ENCODE measurements at regions not wholly inside any gene's neighbourhood (a gene's known extent, or its start where the extent isn't known, plus 50 kb on each side); places are given as distances from the start of the nearest gene placed in this dataset.

DNA sequence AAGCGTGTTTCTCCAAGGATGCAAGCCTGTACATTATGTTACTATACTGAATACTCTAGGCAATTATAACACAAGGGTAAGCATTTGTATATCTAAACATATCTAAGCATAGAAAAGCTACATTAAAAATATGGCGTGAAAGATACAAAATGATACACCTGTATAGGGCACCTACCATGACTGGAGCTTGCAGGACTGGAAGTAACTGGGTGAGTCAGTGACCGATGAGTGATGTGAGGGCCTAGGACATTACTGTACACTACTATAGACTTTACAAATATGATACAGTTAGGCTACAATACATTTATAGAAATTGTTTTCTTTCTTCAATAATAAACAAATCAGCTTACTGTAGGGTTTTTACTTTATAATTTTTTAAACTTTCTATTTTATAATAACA, 1127.2 kb upstream of the LRRN3 start:
- DNase-seq: no peak

DNA sequence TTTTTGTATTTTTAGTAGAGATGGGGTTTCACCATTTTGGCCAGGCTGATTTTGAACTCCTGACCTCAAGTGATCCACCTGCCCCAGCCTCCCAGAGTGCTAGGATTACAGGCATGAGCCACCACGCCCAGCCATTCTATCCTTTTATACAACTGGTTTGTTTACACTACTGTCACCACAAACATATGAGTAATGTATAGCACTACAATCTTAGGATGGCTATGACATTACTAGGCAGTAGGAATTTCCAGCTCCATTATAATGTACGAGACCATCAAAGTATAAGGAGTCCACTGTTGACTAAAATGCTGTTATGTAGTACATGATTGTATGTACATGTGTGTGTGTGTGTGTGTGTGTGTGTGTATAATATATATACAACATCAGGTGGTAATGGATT, 1126.1 kb upstream of the LRRN3 start:
- no peak for DNase-seq

DNA sequence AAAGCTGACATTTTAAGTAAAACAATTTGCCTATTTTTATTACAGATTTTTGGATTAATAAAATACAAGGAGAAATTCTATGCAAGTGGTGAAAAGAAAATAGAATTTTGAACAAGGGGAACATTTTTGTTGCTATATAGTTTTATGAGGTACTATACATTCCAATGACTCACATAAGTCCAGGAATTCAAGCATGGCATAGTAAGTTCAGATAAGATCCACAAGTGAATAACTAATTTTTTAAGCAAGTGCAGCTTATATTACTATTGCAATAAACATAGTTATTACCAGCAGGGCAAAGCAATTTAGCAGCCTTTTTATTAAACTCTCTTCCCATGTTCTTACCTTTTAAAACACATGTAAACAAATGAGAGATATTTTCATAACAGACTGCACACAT, 1123.5 kb upstream of the LRRN3 start:
- no peak for DNase-seq

DNA sequence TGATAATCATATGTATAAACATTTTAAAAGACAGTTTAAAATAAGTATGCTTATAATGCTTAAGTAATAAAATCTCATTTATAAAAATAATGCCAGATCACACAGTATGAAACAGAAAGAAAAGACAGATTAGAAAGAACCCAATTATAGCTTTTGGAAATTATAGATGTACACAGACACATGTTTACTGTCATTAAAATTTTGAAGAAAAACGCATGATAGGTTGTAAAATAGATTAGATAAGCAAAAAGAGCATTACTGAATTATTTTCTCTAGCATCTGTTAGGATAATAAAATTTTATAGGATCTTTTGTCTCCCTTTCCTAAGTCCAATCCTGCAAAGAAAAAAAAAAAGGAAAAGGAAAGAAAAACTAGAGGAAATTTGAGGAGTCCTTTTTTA, 1107.3 kb upstream of the LRRN3 start:
- no peak for DNase-seq

DNA sequence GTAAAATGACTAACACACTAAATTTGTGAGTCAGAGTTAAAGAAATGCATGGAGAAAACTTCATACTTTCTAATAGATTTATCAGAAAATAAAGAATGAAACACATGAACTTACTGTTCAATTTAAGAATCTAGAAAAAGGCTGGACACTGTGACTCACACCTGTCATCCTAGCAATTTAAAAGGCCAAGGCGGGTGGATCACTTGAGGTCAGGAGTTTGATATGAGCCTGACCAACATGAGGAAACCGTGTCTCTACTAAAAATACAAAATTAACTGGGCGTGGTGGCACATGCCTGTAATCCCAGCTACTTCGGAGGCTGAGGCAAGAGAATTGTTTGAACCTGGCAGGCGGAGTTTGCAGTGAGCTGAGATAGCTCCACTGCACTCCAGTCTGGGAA, 1106.2 kb upstream of the LRRN3 start:
- DNase-seq: no peak

DNA sequence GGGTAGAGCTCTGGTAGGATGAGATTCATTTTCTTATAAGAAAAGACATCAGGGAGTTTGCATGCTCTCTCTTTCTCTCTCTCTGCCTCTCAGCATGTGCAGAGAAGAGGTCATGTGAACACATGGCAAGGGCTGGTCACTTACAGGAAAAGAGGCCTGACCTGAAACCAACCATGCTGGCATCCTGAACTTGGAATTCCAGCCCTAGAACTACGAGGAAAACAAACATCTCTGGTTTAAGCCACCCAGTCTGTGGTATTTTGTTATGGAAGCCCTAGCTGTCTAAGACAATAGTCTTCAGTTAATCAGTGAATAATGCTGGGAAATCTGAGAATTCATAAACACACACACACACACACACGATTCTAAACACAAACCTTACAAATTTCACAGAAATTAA, 1104.2 kb upstream of the LRRN3 start:
- DNase-seq: no peak

DNA sequence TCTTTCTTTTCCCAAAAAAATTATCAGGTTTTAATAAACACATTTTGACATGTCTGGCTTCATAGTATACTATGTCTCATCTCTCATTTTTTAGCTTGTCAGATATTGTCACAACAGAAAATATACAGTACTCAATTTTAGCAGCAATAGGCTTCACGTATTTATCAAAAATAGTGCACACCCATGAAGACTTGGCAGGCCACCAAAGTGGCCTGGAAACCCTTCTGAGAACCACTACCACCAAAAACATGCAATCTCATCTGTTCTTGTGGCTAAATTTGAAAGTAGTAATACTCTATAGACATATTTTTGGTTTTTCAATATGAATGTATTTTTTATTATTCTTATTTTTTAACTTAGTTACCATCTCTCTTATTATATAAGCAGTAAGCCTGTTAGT, 1094.5 kb upstream of the LRRN3 start:
- no peak for DNase-seq

DNA sequence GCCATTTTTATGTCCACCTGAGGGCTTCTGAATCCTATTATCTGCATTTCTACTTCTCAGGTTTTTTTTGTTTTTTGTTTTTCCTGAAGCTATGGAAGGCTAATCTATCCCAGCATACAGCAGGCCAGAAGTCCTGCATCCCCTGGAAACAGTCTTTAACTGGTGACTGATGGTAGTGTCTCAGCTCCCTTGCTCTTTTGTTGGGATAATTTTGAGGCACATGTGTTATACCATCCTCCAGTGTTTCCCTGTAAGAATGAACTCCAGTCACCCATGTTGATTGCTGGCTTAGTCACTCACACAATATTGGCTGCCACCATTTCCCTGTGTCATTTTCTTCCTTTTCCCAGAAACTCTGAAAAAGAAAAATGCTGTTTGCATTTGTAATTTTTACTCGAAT, 1094.0 kb upstream of the LRRN3 start:
- no peak for DNase-seq

DNA sequence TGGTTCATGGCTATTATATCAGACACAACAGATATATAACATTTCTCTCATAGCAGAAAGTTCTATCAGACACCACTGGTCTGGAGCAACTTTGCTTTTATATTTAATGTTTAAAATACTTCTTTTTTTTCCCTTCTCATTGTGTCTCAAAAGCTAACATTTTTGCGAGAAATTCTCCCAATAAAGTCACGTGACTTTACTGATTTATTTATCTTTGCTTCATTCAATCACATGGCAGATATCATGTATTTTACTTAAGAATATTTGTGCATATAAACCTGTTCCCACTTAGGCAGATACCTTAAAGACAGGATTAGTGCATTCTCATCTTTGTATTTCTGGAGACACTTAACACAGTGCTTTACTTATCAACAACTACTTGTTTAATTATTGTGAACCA, 1093.1 kb upstream of the LRRN3 start:
- no peak for DNase-seq

DNA sequence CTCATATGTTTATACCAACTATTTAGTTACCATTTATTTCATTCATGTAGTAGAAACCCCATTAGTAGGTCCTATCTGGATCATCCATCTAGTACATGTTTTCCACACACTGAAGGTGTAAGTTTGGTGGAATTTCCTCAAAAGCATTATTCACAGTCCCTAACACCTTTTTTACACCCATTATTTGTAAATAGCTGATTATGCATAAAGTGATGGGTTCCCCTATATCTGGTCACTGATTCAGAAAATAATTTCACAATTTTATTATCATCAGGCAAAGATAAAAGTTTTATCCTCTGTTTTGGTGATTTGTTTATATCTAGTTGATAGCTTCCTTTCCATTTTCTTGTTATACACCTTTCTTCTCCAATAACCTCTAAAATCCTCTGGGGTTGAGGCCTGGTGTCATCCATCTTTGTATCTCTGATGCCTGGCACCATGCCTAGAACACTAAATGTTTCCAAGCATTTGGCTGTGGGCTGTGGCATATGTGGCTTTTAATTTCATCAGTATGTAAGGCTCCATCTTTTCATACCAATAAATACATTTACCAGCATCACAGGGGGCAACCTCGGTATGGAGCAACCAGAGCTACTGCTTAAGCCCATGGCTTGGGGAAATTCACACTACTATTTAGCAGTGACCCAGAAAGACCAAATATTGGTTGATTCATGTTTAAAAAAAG, 1089.5 kb upstream of the LRRN3 start:
- DNase-seq: no peak

DNA sequence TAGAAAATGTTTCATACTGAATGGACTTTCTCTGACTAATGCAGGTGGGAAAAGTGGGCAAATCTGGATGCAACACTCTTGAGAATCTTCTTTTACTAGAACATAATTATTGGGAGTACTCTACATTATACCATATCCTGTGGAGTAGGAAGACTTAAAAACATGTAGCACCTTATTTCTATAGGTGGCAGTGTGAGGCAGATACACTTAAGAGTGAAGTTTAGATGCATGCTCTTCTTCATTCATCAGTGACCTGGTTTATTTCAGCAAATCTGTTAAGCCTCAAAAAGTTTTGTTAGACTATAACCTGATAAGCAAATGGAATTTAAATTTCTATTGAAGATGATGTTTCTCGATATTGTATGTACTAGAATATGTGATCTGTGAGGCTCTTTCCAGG, 1087.1 kb upstream of the LRRN3 start:
- no peak for DNase-seq

DNA sequence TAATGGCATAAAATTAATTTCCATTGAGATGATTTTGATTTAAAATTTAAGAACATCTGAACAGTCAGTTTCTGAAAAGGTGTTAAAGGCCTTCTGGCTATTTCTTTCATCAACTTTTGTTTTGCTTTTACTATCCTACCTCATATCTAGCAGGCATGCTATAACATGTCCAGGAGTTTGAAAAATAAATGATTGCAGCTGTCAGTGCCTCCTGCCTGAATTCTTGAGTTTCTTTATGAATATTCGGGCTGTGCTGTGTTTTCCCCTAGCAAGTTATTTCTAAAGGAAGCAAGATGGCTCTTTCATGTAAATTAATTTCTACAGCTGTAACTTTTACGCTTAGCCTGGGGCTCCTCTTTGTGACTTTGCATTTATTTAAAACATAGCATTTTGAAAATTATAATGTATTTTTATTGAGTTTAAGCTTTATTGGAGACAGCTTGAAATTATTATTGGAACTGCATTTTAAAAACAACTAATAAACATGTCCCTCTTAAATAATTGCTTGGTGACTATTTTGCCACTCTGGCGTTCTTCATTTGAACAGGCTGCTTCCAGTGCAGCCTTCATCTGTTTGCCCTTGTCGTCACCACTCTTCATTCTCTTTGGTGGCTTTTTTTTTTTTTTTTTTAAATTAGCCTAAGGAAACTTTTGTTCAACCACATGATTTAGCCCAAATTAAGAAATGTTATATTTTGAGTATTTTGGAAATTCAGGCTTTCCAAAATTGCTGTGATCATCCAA, 1083.4 kb upstream of the LRRN3 start:
- DNase-seq: no peak

DNA sequence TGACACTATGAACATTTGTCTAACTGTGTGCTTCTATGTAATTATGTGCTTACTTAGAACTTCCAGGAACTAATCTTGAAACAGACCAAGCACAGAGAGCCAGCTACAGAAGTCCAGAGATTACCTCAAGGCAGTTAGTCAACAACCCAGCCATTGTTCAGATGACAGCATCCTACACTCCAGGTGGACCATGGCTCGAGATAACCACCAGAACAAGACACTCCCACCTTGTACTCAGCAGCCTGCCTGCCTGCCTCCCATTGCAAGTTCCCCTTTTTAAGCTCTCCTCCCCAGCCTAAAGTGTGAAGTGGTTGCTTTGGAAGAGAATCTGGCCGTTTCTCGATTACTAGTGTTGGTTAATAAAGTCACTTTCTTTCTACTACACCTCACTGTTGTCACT, 1080.6 kb upstream of the LRRN3 start:
- no peak for DNase-seq

DNA sequence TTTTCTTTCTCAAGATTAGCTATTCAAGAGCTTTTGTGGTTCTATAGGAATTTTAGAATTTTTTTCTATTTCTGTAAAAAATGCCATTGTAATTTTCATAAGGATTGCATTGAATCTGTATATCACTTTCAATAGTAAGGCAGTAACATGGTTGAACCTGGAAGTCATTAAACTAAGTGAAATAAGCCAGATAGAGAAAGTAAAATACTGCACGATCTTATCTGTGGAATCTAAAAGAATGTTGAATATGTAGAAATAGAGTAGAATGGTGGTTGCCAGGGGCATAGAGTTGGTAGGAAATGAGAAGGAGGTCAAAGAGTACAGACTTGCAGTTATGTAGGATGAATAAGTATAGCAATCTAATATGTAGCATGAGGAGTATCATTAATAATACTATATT, 1073.5 kb upstream of the LRRN3 start:
- no peak for DNase-seq

DNA sequence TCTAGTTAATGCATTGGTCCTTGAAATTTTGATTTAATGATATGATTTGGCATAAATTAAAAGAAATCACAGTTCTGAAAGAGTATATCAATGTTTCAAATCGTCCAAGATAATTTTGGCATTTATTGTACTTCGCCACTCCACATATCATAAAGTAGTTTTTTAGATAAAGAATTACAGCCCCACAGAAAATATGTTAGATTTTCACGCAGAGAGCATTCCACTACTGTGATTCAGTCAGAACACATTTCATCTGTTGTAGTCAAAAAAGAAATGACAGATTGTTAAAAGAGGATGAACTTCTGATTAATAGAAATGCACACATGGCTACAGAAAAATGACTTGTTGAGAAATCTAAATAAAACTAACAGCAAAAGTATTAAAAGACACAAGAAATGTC, 1063.5 kb upstream of the LRRN3 start:
- DNase-seq: no peak

DNA sequence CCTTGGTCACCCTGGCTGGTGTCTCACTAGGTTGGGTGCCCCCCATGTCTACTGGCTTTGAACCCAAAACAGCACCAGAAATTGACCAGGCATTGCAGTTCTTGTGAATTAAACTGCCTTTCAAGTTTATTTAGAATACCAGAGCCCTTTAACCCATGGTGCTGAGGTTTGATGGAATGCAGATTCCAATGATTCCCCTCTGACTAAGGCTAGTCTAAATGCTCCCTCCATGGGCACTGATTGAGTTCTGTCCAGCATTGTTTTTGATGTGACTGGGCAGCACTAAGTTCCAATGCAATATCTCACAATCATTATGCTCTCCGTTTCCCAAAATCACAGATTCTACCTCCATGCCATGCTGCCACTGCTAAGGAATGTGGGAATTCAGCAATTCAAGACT, 1047.4 kb upstream of the LRRN3 start:
- DNase-seq: no peak

DNA sequence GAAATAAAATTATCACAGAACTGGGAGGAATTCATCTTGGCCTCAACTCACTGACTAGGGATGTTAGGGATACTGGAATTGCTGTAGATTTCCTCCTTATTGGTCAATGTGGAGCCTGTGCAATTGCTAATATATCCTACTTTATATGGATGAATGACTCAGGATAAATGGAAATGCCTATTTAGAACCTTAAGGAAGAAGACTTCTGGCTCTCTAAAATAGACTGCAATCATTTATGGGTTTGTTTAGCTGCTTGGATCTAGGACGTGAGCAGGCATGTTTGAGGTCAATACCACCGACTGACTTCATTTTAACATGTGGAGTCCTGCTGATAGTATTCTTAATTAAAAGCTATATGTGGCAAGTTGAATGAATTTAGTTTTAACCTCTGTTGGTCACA, 1040.1 kb upstream of the LRRN3 start:
- DNase-seq: no peak

DNA sequence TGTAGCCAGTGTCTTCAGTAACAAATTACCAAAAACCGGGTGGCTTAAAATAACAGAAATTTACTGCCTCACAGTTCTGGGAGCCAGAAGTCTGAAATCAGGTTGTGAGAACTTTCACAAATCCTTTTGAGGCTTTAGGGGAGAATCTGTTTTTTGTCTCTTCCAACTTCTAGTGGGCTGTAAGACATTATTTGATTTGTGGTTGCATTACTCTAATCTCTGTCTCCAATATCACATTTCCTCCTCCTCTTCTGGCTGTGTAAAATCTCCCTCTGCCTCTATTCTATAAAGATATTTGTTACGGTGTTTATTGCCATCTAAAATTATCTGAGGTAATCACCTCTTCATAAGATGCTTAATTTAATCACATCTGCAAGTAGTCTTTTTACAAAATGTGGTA, 1039.6 kb upstream of the LRRN3 start:
- DNase-seq: no peak

DNA sequence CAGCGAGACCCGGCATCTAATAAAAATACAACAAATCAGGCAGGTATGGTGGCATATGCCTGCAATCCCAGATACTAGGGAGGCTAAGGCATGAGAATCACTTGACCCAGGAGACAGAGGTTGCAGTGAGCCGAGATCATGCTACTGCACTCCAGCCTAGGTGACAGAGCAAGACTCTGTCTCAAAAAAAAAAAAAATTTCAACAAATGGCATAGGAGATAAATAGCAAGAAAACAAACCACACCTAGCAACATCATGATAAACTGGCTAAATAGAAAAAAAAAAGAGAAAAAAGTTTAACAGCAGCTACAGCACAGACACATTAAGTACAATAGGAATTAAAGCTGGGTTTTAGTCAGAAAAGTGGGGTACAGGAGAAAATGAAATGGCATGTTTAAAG, 1034.6 kb upstream of the LRRN3 start:
- no peak for DNase-seq

DNA sequence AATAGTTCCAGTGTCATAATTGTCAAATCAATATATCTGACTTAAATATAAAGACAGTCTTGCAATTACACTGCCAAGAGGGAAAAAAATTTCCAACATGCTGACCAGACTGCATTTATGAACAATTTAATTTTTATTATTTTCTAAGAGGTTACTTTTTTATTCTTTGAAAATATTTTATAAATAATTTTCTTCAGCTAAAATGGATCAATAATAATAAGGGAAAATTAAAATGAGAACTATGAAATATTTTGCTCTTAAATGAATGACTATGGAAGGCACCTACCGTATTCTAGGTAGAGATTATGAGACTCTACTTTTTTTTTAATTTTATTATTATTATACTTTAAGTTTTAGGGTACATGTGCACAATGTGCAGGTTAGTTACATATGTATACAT, 1032.5 kb upstream of the LRRN3 start:
- no peak for DNase-seq

DNA sequence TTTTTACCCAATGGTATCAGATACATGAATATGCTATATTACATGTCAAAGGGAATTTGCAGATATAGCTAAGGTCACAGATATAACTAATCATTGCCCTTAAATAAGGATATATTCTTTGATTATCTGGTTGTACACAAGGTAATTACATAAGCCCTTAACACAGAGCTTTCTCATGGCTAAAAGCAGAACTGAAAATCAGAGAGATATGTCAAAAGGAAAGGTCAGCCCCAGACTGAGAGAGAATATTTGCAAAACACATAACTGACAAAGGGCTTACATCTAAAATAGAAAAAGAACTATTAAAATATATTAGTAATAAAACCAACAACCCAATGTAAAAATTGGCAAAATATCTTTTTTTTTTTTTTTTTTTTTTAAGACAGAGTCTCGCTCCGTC, 1029.5 kb upstream of the LRRN3 start:
- DNase-seq: no peak

DNA sequence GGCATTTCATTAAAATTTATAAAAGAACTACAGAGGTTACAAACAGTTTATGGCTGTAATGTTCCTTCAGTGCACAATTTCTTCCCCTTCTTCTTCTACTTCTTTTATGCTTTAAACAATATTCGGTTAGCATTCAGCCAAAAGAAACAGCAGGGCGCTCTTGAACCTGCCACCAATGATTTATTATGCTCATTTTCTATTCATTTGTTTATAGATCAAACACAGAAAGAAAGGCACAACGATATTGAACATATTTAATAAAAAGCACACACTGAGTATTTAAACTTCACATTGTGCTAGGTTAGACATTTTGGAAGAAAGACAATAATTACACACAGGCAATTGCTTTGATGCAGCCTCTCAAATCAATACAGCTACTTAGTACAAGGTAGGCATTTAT, 1025.8 kb upstream of the LRRN3 start:
- no peak for DNase-seq

DNA sequence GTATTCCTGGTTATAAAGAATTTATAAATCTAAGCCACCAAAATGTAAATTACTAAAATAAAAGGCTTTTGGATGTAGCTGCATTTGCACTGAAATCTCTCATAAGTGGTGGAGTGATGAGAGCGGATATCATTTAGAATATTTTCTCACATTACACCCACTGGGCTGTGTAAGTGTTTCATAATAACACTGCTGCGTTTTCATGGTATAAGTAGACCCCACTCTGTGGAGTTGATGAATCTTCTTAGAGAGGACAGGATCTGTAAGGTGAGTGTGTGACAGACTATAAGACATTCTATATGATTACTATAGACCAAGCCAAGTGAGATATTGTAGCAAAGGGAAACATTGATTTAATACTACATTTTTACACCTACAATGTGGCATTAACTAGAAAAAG, 1024.1 kb upstream of the LRRN3 start:
- no peak for DNase-seq

DNA sequence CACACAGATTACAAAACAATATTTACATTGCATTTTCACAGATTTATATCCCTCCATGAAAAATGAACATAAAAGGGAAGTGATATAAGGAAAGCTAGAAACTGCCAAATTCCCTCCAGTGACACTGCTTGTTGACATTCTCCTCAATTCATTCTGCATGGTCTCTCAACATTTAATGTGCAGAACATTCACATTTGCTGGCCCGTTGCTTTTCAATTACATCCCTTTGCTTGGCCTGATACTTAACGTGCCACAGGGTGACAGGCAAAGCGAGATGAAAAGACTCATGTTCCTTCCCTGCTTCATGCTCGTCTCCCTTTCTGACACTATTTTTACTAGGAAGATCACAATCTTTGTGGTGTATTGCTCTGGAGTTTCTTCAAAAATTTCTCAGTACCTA, 1019.7 kb upstream of the LRRN3 start:
- no peak for DNase-seq

DNA sequence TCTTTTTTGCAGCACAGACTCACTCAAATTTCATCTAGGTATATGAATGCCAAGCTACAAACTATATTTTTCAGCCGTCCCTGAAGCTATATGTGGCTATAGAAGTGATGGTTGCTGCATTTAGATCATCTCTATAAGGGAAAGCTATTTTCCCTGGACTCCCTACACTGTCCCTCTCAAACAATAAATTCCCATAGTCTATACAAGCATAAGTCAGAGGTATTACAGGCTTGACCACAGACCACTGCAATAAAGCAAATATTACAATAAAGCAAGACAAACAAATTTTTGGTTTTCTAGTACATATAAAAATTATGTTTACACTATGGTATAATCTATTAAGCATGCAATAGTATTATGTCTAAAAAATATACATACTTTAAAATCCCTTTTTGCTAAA, 1015.5 kb upstream of the LRRN3 start:
- DNase-seq: no peak
